ENCODE measurements at regions not wholly inside any gene's neighbourhood (a gene's known extent, or its start where the extent isn't known, plus 50 kb on each side); places are given as distances from the start of the nearest gene placed in this dataset.

DNA sequence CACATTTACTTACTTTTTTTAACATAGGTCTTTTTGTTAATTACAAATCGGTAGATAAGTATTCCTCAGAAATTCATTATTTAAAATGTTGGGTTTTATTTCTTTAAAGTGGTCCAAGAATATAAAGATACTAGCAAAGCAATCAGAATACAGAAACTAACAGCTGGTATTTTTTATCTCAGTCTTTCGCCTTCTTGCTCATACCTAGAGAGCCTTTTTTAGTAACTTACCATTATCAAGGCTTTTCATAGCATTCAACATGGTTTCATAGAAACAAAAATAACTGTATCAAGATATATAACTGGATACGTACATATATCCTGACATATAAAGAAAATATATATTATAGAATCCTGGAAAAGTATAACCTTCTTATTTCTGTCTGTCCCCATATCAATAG, 227.8 kb upstream of the MIR17HG start:
- TF ChIP-seq, protein P1, sequence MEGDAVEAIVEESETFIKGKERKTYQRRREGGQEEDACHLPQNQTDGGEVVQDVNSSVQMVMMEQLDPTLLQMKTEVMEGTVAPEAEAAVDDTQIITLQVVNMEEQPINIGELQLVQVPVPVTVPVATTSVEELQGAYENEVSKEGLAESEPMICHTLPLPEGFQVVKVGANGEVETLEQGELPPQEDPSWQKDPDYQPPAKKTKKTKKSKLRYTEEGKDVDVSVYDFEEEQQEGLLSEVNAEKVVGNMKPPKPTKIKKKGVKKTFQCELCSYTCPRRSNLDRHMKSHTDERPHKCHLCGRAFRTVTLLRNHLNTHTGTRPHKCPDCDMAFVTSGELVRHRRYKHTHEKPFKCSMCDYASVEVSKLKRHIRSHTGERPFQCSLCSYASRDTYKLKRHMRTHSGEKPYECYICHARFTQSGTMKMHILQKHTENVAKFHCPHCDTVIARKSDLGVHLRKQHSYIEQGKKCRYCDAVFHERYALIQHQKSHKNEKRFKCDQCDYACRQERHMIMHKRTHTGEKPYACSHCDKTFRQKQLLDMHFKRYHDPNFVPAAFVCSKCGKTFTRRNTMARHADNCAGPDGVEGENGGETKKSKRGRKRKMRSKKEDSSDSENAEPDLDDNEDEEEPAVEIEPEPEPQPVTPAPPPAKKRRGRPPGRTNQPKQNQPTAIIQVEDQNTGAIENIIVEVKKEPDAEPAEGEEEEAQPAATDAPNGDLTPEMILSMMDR (IDR thresholded peaks at IDR 0.05), result no peak
- TF ChIP-seq POLR2A (IDR thresholded peaks at IDR 0.05), result no peak
